Nephron progenitor cell (in vitro differentiated cells): ENCODE measurements at regions not wholly inside any gene's neighbourhood (a gene's known extent, or its start where the extent isn't known, plus 50 kb on each side); places are given as distances from the start of the nearest gene placed in this dataset.
"Not testable (repeated sequence)": the region's sequence is repeated elsewhere in the genome, so short reads cannot be mapped to it uniquely, and the experiment has no call there.

ENCODE experiments used
- DNase-seq: peaks from one replicate; pipeline ENCODE4 v3.0.0; 2021
- H3K27ac Mint-ChIP-seq: 2 replicates; pipeline ENCODE4 v1.8.0; 2021; ENCODE audit warnings: mild to moderate bottlenecking, moderate library complexity, mixed read lengths
- H3K27me3 Mint-ChIP-seq: 2 replicates; pipeline ENCODE4 v1.8.0; 2021; ENCODE audit warnings: mild to moderate bottlenecking, low read depth, mixed read lengths; ENCODE audit not compliant: poor library complexity
- H3K36me3 Mint-ChIP-seq: 2 replicates; pipeline ENCODE4 v1.8.0; 2021; ENCODE audit warnings: low read depth, mixed read lengths
- H3K4me1 Mint-ChIP-seq: 2 replicates; pipeline ENCODE4 v1.8.0; 2021; ENCODE audit warnings: mixed read lengths
- H3K4me3 Mint-ChIP-seq: 2 replicates; pipeline ENCODE4 v1.8.0; 2021; ENCODE audit warnings: mild to moderate bottlenecking, moderate library complexity, mixed read lengths
- H3K9me3 Mint-ChIP-seq: 2 replicates; pipeline ENCODE4 v1.8.0; 2021; ENCODE audit warnings: mild to moderate bottlenecking, moderate library complexity, mixed read lengths
- TF ChIP-seq, protein P1 (sequence below): fragments of 200-600 bp; sonication (generic); IDR thresholded peaks from 2 replicates; pipeline ENCODE4 v1.5.0; 2021; ENCODE audit warnings: antibody characterized with exemption

DNA sequence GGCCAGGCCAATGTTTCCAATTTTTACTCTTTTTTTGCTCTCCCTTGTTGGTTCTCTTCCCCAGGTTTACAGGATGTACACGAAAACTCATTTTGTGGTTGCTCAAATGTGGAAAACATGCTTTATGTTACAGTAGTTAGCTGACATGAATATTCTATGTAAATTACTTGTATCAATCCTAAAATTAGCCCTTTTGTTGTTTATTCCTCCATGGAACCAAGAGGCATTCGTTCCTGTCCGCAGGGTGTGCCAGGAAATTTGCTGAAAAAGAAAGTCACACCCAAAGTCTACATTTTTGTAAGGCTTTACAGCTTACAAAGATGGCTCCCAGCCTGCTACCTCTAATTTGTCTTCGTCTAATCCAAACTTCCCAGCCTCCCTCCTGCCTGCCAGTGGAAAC is 652.3 kb downstream of the ETS1 start:
- no peak for DNase-seq
- Mint-ChIP-seq H3K27me3 (peaks cover 5% of the 10 kb centered on the region), H3K27ac (no peak overlapping the region), H3K4me3 (no peak overlapping the region), H3K9me3 (peaks cover 21% of the 10 kb centered on the region), H3K36me3 (no peaks in the 10 kb centered on the region), H3K4me1 (peaks cover 7% of the 10 kb centered on the region)
- TF ChIP-seq, protein P1, sequence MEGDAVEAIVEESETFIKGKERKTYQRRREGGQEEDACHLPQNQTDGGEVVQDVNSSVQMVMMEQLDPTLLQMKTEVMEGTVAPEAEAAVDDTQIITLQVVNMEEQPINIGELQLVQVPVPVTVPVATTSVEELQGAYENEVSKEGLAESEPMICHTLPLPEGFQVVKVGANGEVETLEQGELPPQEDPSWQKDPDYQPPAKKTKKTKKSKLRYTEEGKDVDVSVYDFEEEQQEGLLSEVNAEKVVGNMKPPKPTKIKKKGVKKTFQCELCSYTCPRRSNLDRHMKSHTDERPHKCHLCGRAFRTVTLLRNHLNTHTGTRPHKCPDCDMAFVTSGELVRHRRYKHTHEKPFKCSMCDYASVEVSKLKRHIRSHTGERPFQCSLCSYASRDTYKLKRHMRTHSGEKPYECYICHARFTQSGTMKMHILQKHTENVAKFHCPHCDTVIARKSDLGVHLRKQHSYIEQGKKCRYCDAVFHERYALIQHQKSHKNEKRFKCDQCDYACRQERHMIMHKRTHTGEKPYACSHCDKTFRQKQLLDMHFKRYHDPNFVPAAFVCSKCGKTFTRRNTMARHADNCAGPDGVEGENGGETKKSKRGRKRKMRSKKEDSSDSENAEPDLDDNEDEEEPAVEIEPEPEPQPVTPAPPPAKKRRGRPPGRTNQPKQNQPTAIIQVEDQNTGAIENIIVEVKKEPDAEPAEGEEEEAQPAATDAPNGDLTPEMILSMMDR, result no peak

DNA sequence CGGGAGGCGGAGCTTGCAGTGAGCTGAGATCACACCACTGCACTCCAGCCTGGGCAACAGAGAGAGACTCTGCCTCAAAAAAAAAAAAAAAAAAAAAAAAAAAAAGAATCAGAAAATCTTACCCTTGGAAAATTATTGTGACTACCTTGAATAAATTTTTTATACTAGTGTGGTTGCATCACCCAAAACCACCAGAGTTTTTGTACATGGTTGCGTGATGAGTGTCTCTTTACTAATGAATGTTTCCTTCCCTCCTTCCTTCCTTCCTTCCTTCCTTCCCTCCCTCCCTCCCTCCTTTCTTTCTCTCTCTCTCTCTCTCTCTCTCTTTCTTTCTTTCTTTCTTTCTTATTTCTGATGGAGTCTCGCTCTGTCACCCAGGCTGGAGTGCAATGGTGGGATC is 653.4 kb downstream of the ETS1 start:
- H3K4me1 Mint-ChIP-seq, H3K36me3 Mint-ChIP-seq, H3K4me3 Mint-ChIP-seq: not testable (repeated sequence)

DNA sequence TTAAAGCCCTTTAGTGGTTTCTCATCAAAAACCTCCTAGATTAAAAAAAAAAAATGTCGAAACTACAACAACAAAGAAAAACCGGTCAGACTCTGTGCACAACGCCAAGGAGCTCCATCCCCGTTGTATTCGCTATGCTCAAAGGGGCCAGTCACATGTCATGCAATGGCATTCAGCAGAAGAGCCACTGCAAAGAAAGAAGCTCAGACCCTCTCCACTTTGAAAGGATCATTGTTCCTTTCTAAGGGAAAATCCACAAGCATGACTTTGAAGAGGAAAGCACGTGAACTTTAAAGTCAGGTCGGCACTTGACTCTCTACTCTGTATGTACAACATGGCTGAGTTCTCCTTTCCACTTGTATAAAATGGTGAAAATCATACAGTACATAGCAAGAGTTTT is 655.6 kb downstream of the ETS1 start:
- Mint-ChIP-seq H3K9me3 (peaks cover 24% of the 10 kb centered on the region), H3K36me3 (no peaks in the 10 kb centered on the region), H3K27me3 (no peaks in the 10 kb centered on the region), H3K4me3 (no peak overlapping the region), H3K4me1 (peaks cover 3% of the 10 kb centered on the region), H3K27ac (no peak overlapping the region)
- TF ChIP-seq, protein P1, result no peak
- DNase-seq, result no peak

More for the DNA sequence above, 653.4 kb downstream of the ETS1 start:
- H3K27ac Mint-ChIP-seq, H3K27me3 Mint-ChIP-seq, DNase-seq: not testable (repeated sequence)
- H3K9me3 Mint-ChIP-seq, result peaks cover 24% of the 10 kb centered on the region

DNA sequence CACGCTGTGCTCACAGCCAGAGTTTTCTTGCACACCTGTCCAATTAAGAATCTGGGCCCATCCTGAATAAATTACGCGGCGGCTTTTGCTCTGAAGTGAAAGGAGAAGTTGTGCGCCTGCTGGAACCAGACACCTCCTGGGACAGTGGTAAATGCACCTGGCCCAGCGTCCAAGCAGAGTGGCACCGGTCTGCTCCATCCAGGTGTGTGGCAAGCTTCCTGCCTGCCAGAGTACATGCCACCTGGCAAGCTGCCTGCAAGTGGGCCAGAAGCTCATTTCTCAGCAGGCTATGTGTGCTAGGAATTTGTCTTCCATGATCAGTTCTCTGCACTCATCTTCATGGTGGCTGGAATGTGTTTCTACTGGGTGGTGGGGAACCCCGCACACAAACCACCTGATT is 660.6 kb downstream of the ETS1 start:
- Mint-ChIP-seq H3K4me1 (no peaks in the 10 kb centered on the region), H3K27me3 (peaks cover 6% of the 10 kb centered on the region), H3K4me3 (no peak overlapping the region), H3K9me3 (peaks cover 3% of the 10 kb centered on the region), H3K36me3 (no peaks in the 10 kb centered on the region), H3K27ac (no peak overlapping the region)
- TF ChIP-seq, protein P1, result no peak
- no peak for DNase-seq

DNA sequence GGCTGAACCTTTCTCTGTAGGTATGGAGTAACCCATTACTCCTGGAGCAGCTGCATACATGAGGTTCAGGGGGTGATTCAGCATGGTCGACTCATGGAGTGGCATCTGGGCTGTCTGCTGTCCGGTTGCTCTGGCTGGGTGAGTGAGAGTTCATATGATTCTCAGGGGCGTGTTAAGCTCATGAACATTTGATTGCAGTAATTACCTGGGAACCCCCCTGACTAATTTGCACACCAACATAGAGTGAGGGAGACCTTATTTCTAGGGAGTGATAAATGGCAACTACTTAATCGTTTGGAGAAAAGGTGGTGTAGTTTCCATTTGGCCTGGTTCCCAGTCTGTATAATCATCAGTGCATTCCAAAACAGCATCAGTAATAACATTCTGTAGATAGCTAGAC is 661.9 kb downstream of the ETS1 start:
- TF ChIP-seq, protein P1, result no peak
- Mint-ChIP-seq H3K36me3 (no peaks in the 10 kb centered on the region), H3K4me3 (no peak overlapping the region), H3K27me3 (peaks cover 6% of the 10 kb centered on the region), H3K27ac (no peak overlapping the region), H3K9me3 (peaks cover 8% of the 10 kb centered on the region), H3K4me1 (no peaks in the 10 kb centered on the region)
- DNase-seq, result no peak

DNA sequence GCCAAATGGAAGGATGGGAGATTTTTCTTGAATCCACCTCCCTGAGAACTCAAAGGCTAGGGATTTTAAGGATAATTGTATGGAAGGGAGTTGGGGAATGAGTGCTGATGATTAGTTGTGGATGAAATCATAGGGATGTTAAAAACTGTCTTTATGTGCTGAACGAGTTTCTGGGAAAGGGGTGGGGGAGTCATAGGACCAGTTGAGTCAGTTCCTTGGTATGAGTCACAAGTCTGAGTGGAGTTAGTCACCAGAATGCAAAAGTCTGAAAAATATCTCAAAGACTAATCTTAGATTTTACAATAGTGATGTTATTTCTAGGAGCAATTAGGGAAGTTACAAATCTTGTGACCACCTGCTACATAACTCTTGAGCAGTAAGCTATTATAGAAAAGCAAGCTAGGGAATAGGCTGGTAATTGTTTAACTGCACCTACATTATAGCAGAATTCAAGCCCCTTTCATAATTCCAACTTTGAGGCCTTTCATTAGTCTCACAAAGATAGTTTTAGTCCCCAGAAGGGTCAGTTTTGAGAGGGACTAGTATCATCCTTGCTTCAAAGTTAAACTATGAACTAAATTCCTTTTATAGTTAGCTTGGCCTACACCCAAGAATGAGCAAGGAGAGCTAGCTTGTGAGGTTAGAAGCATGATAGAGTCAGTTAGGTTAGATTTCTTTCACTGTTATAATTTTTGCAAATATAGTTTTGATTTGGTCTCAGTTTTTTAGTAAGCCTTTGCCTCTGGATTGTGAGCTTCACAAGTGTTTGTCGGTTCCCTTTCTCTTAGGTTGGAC is 668.0 kb downstream of the ETS1 start:
- H3K4me1 Mint-ChIP-seq, result no peaks in the 10 kb centered on the region
- H3K27me3 Mint-ChIP-seq, result peaks cover 13% of the 10 kb centered on the region
- TF ChIP-seq, protein P1, result no peak
- H3K9me3 Mint-ChIP-seq, result peaks cover 56% of the 10 kb centered on the region
- no peak for DNase-seq
- H3K27ac Mint-ChIP-seq, result no peak overlapping the region
- no peak overlapping the region for H3K4me3 Mint-ChIP-seq
- peaks cover 7% of the 10 kb centered on the region for H3K36me3 Mint-ChIP-seq
